Natural killer cell (primary cell): ENCODE measurements at regions not wholly inside any gene's neighbourhood (a gene's known extent, or its start where the extent isn't known, plus 50 kb on each side); places are given as distances from the start of the nearest gene placed in this dataset.

Experiments used
- ATAC-seq, 3 donors: fragments of 150-1000 bp in 2 of 3; fragments of 200-7000 bp in 1 of 3; cut with Tn5 transposase; 1 replicate in 1 of 3; 2 replicates in 2 of 3; pipeline ENCODE4 v1.10.0; 2021; ENCODE audit warnings: mild to moderate bottlenecking in 2 of 3, moderate library complexity in 2 of 3
- DNase-seq, 2 donors: peaks; one replicate each; pipeline versions ENCODE4 v3.0.0 to v3.0.0-alpha.2; 2013 to 2021; ENCODE audit warnings: mixed read lengths in 1 of 2
- H3K27ac ChIP-seq: one replicate; pipeline ENCODE4 v1.5.1; 2013; ENCODE audit warnings: mild to moderate bottlenecking, low read length
- H3K27me3 ChIP-seq: one replicate; pipeline ENCODE4 v1.6.1; 2013; ENCODE audit warnings: low read length; ENCODE audit not compliant: control insufficient read depth, insufficient read depth
- H3K36me3 ChIP-seq: one replicate; pipeline ENCODE4 v1.6.1; 2013; ENCODE audit warnings: low read length; ENCODE audit not compliant: control insufficient read depth, insufficient read depth
- H3K4me1 ChIP-seq: one replicate; pipeline ENCODE4 v1.6.1; 2013; ENCODE audit warnings: low read length; ENCODE audit not compliant: control insufficient read depth, insufficient read depth
- H3K4me3 ChIP-seq: one replicate; pipeline ENCODE4 v1.5.1; 2013; ENCODE audit warnings: low read length
- H3K9me3 ChIP-seq: one replicate; pipeline ENCODE4 v1.6.1; 2013; ENCODE audit warnings: low read length; ENCODE audit not compliant: control insufficient read depth, insufficient read depth
- H3K27ac Mint-ChIP-seq, 2 donors: one replicate each; pipeline ENCODE4 v1.8.0; 2022; ENCODE audit warnings: mild to moderate bottlenecking in 2 of 2, mixed read lengths in 2 of 2, moderate library complexity in 1 of 2
- H3K27me3 Mint-ChIP-seq, 2 donors: one replicate each; pipeline ENCODE4 v1.8.0; 2022; ENCODE audit warnings: low read depth in 2 of 2, mixed read lengths in 2 of 2
- H3K36me3 Mint-ChIP-seq: one replicate; pipeline ENCODE4 v1.8.0; 2022; ENCODE audit warnings: mixed read lengths
- H3K4me1 Mint-ChIP-seq, 2 donors: one replicate each; pipeline ENCODE4 v1.8.0; 2022; ENCODE audit warnings: mixed read lengths in 2 of 2
- H3K4me3 Mint-ChIP-seq: one replicate; pipeline ENCODE4 v1.8.0; 2022; ENCODE audit warnings: mild to moderate bottlenecking, moderate library complexity, mixed read lengths
- H3K9me3 Mint-ChIP-seq, 2 donors: one replicate each; pipeline ENCODE4 v1.8.0; 2022; ENCODE audit warnings: mixed read lengths in 2 of 2
- CTCF ChIP-seq: fragments of 200-600 bp; IDR thresholded peaks from one replicate; pipeline ENCODE4 v1.8.0; 2022; ENCODE audit warnings: antibody characterized with exemption
- WGBS: methylation state at CpG from one replicate; pipeline ENCODE4 v1.1.7; 2013; ENCODE audit warnings: missing lambda C conversion rate; ENCODE audit not compliant: insufficient coverage; 5-methylcytosine and 5-hydroxymethylcytosine counted together
- intact Hi-C: fragments of 100-400 bp; cut with micrococcal nuclease; formaldehyde crosslinking; loops from one replicate; pipeline ENCODE4 v1.14.2; 2022

DNA sequence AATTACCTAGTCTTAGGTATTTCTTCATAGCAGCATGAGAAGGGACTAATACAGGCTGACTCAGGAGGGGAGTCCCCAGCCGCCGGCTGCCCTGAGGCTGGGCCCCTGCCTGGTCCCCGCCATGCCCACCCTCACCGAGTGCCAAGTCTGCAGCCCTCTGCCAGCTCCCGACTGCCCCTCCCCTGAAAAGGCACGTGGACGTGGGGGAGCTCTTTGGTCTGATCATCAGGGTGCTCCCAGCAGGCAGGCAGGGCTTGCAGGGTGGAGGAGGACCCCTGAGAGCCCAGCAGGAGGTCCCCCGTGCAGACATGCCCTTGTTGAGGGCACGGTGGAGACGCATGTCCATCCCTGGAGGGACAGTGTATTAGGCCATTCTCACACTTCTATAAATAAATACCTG, 110.9 kb downstream of the UNCX start:
- 85% methylated on average over 10 of the region's 10 CpGs for WGBS
- Mint-ChIP-seq H3K4me3 (no peak overlapping the region), H3K36me3 (no peaks in the 10 kb centered on the region), H3K4me1 (no peaks in the 10 kb centered on the region), H3K9me3 (no peaks in the 10 kb centered on the region), H3K27ac (no peak overlapping the region), H3K27me3 (peaks cover 8 to 9% of the 10 kb centered on the region in 2 donors)
- H3K36me3 ChIP-seq, result no peaks in the 10 kb centered on the region
- DNase-seq, result no peak
- no peaks in the 10 kb centered on the region for H3K4me1 ChIP-seq
- no peak for ATAC-seq
- H3K27me3 ChIP-seq, result no peaks in the 10 kb centered on the region
- no peak for TF ChIP-seq CTCF
- no peak overlapping the region for H3K27ac ChIP-seq
- intact Hi-C loops, result no loop called here
- H3K4me3 ChIP-seq, result no peak overlapping the region
- no peaks in the 10 kb centered on the region for H3K9me3 ChIP-seq

DNA sequence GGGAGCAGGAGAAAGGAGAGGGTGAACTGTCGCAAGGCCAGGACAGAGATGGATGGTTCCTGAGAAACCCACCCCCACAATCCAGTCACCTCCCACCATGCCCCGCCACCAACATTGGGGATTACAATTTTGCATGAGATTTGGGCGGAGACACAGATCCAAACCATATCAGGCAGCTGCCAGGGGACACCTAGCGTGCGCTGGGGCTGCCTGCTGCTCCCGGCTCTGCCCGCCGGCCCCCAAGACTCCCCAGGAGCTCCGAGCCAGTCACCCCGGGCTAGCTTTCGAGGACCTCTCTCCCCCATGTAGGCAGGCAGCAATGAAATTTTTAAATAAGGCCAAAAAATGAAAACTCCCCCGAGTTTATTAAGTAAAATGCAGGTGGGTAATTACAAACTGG, 111.7 kb downstream of the UNCX start:
- ATAC-seq (no peak), DNase-seq (no peak)
- Mint-ChIP-seq H3K27me3 (peaks cover 4 to 5% of the 10 kb centered on the region in 2 donors), H3K4me3 (no peak overlapping the region), H3K9me3 (no peaks in the 10 kb centered on the region), H3K36me3 (no peaks in the 10 kb centered on the region), H3K4me1 (no peaks in the 10 kb centered on the region), H3K27ac (no peak overlapping the region)
- Histone ChIP-seq H3K36me3 (no peaks in the 10 kb centered on the region), H3K27me3 (no peaks in the 10 kb centered on the region), H3K27ac (no peak overlapping the region), H3K9me3 (no peaks in the 10 kb centered on the region), H3K4me1 (no peaks in the 10 kb centered on the region), H3K4me3 (no peak overlapping the region)
- 77% methylated on average over 9 of the region's 12 CpGs for WGBS
- no peak for TF ChIP-seq CTCF
- intact Hi-C loops, result no loop called here

DNA sequence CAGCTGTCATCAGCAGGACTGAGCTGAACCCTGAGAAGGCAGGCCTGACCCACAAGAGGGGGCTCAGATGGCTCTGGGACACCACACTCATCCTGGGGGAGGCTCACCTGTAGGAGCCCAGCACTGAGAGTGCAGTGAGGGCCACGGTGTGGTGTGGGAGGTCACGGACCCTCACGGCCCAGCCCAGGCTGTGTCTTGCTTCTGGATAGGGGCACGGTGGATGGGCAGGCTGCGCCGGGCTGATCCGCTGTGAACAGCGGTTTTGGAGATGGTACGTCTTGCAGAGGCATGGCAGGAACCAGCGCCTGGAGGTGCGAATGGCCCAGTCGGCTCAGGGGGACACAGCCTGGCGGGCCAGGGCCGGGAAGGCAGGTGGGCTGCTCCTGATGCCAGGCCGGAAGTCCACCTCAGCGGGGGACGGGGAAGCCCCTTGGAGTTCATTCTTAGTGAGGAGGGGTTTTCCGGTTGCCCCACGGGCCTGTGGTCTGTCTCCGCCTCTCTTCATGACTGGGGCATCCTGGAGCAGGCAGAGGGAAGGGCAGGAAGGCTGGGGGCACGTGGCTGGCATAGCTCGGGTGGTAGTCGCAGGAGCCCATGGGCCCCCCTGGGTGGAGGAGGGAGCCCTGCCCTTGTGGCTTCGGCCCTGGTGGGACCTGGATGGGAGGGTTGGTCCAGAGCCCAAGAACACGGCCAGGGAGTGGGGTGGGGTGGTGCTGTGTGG, 112.5 kb downstream of the UNCX start:
- H3K4me3 Mint-ChIP-seq, result no peak overlapping the region
- intact Hi-C loops, result no loop called here
- Histone ChIP-seq H3K9me3 (no peaks in the 10 kb centered on the region), H3K36me3 (no peaks in the 10 kb centered on the region), H3K4me3 (no peak overlapping the region), H3K4me1 (no peaks in the 10 kb centered on the region), H3K27ac (no peak overlapping the region), H3K27me3 (no peaks in the 10 kb centered on the region)
- ATAC-seq (no peak), DNase-seq (no peak)
- H3K4me1 Mint-ChIP-seq, result no peaks in the 10 kb centered on the region
- no peak overlapping the region for H3K27ac Mint-ChIP-seq
- no peaks in the 10 kb centered on the region for H3K36me3 Mint-ChIP-seq
- 84% methylated on average over 25 of the region's 25 CpGs for WGBS
- no peak for TF ChIP-seq CTCF
- H3K9me3 Mint-ChIP-seq, result no peaks in the 10 kb centered on the region
- peaks cover 0 to 6% of the 10 kb centered on the region in 2 donors for H3K27me3 Mint-ChIP-seq
